Liver (tissue), 3 donors: ENCODE measurements at regions not wholly inside any gene's neighbourhood (a gene's known extent, or its start where the extent isn't known, plus 50 kb on each side); places are given as distances from the start of the nearest gene placed in this dataset.

Experiments
- FOXA1 ChIP-seq: IDR thresholded peaks from 2 replicates; pipeline ENCODE4 v1.6.1; 2016; ENCODE audit warnings: antibody characterized with exemption
- RAD21 ChIP-seq, 2 donors: IDR thresholded peaks; 2 replicates each; pipeline ENCODE4 v1.6.1; 2016; ENCODE audit warnings: antibody characterized with exemption in 2 of 2, mild to moderate bottlenecking in 2 of 2
- SP1 ChIP-seq: IDR thresholded peaks from 2 replicates; pipeline ENCODE4 v1.6.1; 2018; ENCODE audit warnings: antibody characterized with exemption, mild to moderate bottlenecking
- TAF1 ChIP-seq: conservative IDR thresholded peaks from 2 replicates; pipeline ENCODE4 v1.6.1; 2016; ENCODE audit warnings: antibody characterized with exemption, mild to moderate bottlenecking
- YY1 ChIP-seq: IDR thresholded peaks from 2 replicates; pipeline ENCODE4 v1.6.1; 2016; ENCODE audit warnings: antibody characterized with exemption, mild to moderate bottlenecking
- TF ChIP-seq, protein P1 (sequence below): fragments of 150-350 bp; IDR thresholded peaks from 2 replicates; pipeline ENCODE4 v1.5.1; 2017; ENCODE audit warnings: improper control_type of control experiment, low read depth, low read length; ENCODE audit not compliant: missing input control
- donor health status: healthy.
- donor health status: healthy.

DNA sequence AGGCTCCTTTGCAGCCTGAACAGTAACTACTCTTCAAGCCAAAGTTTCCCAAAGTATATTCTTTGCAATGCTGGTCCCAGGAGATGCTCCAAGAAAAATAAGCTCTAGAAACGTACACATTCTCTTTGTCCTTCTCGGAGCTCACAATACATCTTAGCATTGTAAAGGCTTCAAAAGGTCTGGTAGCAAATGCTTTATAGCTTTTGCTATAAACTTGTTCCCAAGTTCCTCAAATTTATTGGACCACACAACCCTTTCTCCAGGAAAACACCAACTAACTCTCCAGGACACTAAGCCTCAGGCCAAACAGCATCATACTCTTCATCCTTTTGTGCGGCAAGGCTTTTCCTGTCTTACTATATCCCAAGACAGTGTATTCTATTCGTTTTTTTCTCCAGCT is 455.6 kb upstream of the PROK2 start:
- TF ChIP-seq, protein P1, sequence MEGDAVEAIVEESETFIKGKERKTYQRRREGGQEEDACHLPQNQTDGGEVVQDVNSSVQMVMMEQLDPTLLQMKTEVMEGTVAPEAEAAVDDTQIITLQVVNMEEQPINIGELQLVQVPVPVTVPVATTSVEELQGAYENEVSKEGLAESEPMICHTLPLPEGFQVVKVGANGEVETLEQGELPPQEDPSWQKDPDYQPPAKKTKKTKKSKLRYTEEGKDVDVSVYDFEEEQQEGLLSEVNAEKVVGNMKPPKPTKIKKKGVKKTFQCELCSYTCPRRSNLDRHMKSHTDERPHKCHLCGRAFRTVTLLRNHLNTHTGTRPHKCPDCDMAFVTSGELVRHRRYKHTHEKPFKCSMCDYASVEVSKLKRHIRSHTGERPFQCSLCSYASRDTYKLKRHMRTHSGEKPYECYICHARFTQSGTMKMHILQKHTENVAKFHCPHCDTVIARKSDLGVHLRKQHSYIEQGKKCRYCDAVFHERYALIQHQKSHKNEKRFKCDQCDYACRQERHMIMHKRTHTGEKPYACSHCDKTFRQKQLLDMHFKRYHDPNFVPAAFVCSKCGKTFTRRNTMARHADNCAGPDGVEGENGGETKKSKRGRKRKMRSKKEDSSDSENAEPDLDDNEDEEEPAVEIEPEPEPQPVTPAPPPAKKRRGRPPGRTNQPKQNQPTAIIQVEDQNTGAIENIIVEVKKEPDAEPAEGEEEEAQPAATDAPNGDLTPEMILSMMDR = no peak
- TF ChIP-seq TAF1 (no peak), RAD21 (IDR thresholded peaks at IDR 0.05) (no peak), SP1 (no peak), FOXA1 (no peak), YY1 (no peak)
